ENCODE measurements at regions not wholly inside any gene's neighbourhood (a gene's known extent, or its start where the extent isn't known, plus 50 kb on each side); places are given as distances from the start of the nearest gene placed in this dataset.
A peak's percentile ranks its signal among the peaks of the same experiment; 100 is the strongest.
"Not testable (repeated sequence)": the region's sequence is repeated elsewhere in the genome, so short reads cannot be mapped to it uniquely, and the experiment has no call there.

DNA sequence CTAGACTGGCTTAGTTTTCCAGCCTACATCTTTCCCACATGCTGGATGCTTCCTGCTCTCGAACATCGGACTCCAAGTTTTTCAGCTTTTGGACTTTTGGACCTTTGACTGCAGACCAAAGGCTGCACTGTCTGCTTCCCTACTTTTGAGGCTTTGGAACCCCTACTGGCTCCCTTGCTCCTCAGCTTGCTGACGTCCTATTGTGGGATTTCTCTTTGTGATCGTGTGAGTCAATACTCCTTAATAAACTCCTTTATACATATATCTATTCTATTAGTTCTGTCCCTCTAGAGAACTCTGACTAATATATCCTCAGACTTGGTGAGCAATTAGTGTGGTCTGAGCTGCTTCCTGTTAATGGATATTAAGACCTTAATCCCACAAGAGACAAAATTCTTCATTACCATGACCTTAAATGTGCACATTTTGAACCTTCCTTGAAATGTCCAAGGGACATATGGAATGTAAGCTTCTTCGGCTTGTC is 752.9 kb downstream of the CDH18 start:
- FAIRE-seq (no peak), DNase-seq (ENCODE audit: insufficient read length, low spot score) (no peak)

DNA sequence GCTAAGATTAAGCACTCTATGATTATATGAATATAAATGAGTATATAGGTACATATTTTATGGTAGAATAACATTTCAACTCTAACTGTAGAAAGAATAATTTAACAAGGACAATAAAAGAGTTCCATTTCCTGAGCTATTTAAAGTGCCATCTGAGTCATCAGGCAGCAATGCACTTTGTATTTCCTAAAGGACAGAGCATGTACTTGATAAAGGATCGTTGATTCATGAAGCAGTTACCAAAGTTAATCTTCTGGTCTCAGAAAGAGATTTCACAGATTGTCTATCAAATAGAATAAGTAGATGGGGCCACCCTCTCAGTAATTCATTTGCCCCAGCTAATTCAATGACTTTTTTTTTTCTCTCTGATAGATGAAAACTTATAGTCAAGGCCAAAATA is 747.8 kb downstream of the CDH18 start:
- FAIRE-seq (no peak), DNase-seq (ENCODE audit: insufficient read length, low spot score) (peak; percentile 41)

DNA sequence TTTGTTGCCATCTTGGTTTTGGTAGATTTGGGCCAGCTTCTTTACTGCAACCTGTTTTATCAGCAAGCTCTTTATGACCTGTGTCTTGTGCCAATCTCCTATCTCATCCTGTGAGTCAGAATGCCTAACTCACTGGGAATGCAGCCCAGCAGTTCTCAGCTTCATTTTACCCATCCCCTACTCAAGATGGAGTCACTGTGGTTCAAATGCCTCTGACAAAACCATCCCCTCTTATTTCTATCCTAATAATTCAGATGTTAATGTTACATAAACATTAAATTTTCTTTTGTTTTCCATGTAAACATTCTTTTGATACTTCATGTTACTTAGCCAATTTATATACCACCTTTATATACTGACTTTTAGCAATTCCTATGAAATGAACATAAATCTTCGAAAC is 746.3 kb downstream of the CDH18 start:
- FAIRE-seq: no peak
- no peak for DNase-seq (ENCODE audit: insufficient read length, low spot score)

DNA sequence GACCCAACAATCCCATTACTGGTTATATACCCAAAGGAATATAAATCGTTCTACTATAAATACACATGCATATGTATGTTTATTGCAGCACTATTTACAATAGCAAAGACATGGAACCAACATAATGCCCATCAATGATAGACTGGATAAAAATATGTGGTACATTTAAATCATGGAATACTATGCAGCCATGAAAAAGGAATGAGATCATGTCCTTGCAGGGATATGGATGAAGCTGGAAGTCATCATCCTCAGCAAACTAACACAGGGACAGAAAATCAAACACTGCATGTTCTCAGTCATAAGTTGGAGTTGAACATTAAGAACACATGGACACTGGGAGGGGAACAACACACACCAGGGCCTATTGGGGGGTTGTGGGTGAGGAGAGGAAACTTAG is 741.8 kb downstream of the CDH18 start:
- DNase-seq (ENCODE audit: insufficient read length, low spot score); FAIRE-seq: not testable (repeated sequence)

DNA sequence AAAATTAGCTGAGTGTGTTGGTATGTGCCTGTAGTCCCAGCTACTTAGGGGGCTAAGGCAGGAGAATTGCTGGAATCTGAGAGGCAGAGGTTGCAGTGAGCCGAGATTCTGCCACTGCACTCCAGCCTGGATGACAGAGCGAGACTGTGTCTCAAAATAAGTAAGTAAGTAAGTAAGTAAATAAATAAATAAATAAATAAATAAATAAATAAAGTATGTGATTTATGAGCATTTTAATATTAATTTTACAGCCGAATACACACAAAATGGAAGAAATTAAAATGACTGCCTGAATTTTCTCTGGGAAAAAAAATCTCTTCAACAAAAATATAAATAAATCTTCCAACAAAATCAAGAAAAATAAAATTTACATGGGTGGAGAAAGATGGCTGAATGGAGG is 740.7 kb downstream of the CDH18 start:
- DNase-seq (ENCODE audit: insufficient read length, low spot score): no peak
- FAIRE-seq: no peak

DNA sequence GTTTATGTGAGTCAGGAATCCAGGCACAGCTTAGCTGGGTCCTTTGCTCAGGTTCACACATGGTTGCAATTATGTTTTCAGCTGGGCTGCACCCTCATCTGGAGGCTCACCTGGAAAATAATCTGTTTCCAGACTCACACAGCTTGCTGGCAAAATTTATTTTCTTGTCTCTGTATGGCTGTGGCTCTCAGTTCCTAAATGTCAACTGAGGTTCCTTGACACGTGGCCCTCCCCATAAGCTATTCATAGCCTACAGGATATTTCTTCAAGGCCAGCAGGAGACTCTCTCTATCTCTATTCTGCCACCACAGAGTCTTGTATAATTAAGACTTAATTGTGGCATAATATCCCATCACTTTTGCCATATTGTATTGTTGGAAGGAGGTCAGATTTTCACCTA is 732.0 kb downstream of the CDH18 start:
- FAIRE-seq (no peak), DNase-seq (ENCODE audit: insufficient read length, low spot score) (no peak)

DNA sequence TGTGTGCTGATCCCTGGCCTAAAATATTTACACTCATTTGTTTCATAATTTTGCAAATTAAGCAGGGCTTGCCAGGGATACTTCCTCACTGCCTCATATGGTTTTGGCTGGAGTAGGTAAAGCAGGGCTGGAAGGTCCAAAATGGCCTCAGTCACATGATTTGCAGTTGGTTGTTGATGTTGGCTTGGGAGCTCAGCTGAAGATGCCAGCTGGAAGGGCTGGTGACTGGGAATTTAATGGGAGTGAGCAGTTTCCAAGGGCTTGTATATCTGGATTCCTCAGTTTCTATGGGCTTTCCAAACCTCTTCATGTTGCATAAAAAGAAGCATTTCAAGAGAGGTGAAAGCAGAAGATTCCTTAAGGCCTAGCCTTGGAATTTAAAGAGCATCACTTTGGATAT is 729.3 kb downstream of the CDH18 start:
- DNase-seq (ENCODE audit: insufficient read length, low spot score) (no peak), FAIRE-seq (no peak)

DNA sequence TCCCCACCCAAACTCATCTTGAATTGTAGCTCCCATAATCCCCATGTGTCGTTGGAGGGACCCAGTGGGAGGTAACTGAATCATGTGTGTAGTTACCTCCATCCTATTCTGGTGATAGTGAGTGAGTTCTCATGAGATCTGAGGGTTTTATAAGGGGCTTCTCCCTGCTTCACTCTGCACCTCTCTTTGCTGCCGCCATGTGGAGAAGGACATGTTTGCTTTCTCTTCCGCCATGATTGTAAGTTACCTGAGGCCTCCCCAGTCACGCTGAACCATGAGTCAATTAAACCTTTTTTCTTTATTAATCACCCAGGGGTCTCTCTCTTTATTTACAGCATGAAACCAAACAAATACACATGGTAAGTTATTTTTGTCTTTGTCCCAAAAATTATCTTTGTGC is 726.1 kb downstream of the CDH18 start:
- no peak for FAIRE-seq
- DNase-seq (ENCODE audit: insufficient read length, low spot score): no peak

DNA sequence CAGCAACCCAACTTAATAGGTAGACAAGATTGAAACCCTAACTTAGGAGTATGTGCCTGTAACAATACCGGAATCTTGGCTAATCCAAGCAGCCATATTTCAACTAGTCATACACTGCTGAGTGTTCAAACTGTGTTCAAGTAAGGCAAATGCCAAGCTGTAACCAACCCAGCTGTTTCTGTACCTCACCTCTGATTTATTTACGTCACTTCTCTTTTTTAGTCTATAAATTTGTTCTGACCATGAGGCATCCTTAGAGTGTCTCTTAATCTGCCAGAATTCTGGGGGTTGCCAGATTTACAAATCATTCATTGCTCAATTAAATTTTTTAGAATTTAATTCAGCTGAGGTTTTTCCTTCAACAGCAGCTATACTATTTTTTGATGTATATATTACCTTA is 723.2 kb downstream of the CDH18 start:
- no peak for DNase-seq (ENCODE audit: insufficient read length, low spot score)
- FAIRE-seq: peak; percentile 73

DNA sequence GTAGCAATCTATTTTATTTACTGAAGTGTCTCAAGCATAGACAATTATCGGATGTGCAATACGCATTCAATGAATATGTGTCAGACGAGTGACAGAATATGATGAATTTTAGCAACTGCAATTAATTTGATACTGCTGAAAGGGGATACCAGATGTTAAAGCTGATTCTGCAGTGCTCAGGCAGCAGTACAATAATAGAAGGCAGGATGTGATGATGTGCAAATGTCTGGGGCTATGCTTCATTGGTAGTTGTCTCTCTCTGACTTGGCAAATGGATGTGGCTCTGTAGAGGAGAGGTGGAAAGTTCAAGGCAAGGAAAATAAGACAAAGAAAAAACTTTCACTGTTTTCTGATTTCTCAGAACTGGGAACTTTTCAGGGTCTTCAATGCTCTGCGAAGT is 721.2 kb downstream of the CDH18 start:
- no peak for FAIRE-seq
- no peak for DNase-seq (ENCODE audit: insufficient read length, low spot score)

DNA sequence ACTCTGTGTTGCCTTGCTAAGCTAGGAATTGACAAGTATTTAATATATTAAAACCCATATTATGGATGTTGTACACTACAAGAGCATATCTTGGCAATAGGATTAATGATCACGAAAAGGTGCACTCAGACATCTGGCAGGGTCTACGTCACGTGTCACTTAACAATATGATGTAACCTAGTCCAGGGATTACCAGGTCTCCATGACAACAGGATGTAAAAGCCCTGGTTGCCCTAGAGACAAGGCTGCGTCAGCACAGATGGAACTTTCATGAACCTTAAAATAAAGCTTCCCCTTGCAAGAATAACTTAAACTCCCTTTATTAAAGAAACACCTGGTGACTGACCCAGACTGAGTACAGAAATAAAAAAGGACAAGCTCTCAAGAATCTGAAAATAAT is 717.8 kb downstream of the CDH18 start:
- no peak for FAIRE-seq
- DNase-seq (ENCODE audit: insufficient read length, low spot score): no peak

DNA sequence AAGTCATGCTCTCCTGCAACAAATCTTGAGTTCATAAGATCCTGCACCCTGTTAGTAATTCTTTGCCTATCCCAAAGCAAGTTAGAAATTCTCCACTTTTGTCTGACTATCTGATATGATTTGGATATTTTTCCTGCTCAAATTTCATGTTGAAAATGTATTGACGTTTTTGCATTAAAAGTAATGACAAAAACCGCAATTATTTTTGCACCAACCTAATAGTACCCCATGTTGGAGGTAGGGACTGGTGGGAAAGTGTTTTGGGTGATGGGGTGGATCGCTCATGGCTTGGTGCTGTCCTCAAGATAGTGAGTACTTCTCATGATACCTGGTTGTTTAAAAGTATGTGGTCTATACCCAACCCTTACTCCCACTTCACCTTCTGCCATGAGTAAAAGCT is 713.4 kb downstream of the CDH18 start:
- DNase-seq (ENCODE audit: insufficient read length, low spot score) (no peak), FAIRE-seq (no peak)

DNA sequence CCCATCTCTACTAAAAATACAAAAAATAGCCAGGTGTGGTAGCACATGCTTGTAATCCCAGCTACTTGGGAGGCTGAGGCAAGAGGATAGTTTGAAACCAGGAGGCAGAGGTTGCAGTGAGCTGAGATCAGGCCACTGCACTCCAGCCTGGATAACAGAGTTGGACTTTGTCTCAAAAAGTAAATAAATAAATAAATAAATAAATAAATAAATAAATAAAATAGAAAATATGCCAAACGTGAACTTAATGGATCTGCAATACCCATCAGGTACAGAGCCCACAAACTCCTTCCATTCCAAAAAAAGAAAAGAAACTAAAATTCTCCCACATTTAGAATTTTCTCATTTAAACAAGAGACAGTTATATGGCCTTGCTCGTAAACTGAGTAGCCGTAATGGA is 702.7 kb downstream of the CDH18 start:
- DNase-seq (ENCODE audit: insufficient read length, low spot score) (no peak), FAIRE-seq (no peak)

DNA sequence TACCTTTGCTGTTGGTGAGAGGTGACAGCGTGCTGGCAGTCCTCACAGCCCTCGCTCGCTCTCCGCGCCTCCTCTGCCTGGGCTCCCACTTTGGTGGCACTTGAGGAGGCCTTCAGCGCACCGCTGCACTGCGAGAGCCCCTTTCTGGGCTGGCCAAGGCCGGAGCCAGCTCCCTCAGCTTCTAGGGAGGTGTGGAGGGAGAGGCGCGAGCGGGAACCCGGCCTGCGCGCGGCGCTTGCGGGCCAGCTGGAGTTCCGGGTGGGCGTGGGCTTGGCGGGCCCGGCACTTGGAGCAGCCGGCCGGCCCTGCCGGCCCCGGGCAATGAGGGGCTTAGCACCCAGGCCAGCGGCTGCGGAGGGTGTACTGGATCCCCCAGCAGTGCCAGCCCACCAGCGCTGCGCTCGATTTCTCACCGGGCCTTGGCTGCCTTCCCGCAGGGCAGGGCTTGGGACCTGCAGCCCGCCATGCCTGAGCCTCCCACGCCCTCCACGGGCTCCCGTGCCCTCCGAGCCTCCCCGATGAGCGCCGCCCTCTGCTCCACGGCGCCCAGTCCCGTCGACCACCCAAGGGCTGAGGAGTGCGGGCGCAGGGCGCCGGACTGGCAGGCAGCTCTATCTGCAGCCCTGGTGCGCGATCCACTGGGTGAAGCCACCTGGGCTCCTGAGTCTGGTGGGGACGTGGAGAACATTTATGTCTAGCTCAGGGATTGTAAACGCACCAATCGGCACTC is 700.3 kb downstream of the CDH18 start:
- not testable (repeated sequence) for FAIRE-seq

DNA sequence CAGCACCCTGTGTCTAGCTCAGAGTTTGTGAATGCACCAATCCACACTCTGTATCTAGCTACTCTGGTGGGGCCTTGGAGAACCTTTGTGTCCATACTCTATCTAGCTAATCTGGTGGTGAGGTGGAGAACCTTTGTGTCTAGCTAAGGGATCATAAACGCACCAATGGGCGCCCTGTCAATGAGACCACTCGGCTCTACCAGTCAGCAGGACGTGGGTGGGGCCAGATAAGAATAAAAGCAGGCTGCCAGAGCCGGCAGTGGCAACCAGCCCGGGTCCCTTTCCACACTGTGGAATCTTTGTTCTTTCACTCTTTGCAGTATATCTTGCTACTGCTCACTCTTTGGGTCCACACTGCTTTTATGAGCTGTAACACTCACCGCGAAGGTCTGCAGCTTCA is 699.7 kb downstream of the CDH18 start:
- not testable (repeated sequence) for DNase-seq (ENCODE audit: insufficient read length, low spot score); FAIRE-seq

More for the DNA sequence above, 700.3 kb downstream of the CDH18 start:
- DNase-seq (ENCODE audit: insufficient read length, low spot score): not testable (repeated sequence)

DNA sequence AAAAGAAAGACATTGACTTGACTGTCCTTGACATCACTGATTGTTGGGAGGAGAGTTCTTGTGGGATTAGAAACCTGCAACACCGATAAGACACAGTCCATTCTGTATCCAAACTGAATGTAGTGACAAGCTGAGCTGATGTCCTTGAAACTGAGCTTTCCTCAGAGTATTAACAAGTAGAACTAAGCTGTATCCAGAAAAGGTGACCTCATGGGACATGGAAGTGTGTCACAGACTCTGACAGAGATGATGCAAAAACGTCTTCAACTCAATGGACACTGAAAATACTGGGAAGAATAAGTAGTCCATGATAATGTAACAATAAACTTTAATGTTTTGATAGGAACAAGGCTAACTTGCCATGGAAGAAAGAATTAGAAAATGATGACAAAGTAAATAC is 690.1 kb downstream of the CDH18 start:
- FAIRE-seq: peak; percentile 69
- no peak for DNase-seq (ENCODE audit: insufficient read length, low spot score)

DNA sequence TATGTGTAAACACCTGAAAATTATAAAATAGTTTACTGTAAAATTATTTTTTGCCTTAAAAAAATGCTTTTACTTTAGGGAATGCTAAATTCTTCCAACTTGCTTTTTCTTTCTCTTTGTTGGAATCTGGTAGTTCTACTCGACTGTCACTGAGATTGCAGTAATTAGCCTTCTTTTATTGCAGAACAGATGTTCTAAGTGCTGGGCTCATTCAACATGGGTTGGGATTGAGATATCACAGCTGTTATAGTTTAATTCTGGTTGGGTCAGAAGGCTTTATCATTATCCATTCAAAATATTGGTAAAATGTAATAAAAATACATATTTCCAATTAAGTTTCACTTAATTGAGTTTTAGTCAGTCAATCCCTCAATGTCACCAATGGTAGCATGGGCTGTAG is 686.7 kb downstream of the CDH18 start:
- no peak for DNase-seq (ENCODE audit: insufficient read length, low spot score)
- no peak for FAIRE-seq

DNA sequence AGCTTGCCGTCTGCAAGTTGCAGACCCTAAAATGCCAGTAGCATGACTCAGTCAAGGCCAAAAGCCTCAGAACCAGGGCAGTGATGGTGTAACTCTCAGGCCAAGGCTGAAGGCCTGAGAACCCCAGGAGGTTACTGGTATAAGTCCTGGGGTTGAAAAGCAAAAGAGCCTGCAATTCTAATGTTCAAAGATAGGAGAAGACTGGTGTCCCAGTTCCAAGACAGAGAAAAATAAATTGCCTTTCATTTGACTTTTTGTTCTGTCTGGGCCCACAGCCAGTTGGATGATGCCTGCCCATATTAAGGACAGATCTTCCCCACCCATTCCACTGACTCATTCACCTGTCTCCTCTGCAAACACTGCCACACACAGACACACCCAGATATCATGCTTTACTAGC is 673.2 kb downstream of the CDH18 start:
- FAIRE-seq (peak; percentile 65), DNase-seq (ENCODE audit: insufficient read length, low spot score) (peak; percentile 53)

DNA sequence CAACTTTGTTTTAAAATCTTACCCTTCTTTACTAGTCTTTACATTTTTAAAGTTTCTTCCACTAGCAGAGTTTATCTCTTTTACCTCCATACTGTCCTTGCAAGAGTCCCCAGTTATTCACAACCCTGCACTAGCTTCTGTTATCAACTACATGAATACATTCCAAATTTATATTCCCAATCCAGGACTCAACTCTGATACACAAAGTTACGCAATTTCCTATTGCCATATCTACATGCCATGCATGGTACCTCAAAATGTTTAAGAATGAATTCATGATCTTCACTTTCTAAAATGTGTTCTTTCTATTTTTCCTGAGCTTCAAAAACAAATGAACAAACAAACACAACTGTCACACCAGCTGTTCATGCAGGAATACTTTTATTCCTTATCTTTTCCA is 668.7 kb downstream of the CDH18 start:
- no peak for DNase-seq (ENCODE audit: insufficient read length, low spot score)
- no peak for FAIRE-seq

DNA sequence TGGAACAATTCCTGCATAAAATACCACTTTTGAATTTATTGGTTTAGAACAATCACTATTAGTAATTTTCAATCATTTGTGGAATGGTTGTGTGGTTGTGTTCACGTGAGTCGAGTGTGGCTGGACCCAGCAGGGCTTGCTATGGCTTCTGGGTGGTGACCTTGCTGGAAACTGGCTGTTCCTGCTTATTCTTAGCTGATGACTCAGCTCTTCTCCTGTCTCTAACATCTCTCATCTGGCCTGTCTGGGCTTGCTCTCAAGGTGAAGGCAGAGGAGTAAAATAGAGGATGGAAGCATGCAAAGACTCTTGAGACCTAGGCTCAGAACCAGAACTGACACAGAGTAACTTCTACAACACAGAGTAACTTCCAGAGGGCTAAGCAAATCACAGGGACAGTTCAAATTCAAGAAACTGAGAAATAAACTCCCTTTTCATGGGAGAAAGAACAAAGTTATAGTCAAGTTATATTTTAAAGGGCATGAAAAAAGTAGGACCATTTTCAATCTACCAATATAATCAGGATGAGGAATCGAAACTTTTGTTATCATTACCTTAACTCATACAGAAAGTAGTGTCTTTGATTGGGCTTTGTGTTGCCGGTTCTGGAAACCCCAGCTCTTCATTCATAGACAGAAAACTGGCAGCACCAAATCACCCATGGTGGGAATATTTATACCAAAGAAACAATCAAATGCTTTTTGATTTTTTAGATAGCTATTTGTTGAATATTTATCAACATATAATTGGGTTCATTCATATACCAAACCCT is 665.1 kb downstream of the CDH18 start:
- FAIRE-seq (peak; percentile 94), DNase-seq (ENCODE audit: insufficient read length, low spot score) (peak; percentile 74)

DNA sequence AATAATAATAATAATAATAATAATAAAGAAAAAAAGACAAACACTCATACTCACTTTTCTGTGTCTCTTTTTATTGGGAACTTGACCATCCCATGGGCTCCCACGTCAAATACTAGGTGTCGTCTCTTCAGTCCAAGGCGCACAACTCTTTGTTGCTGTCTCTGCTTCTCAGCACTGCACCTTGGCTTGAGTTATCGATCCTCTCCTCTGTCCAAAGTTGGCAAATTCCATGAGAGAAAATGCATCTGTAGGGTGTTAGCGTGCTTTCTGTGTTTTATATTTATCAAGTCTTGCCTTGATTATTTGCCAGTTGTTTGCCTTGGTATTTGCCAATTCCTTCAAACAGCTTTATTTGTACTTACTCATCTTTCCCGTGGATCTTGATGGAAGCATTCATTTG is 653.7 kb downstream of the CDH18 start:
- FAIRE-seq (peak; percentile 23), DNase-seq (ENCODE audit: insufficient read length, low spot score) (no peak)

DNA sequence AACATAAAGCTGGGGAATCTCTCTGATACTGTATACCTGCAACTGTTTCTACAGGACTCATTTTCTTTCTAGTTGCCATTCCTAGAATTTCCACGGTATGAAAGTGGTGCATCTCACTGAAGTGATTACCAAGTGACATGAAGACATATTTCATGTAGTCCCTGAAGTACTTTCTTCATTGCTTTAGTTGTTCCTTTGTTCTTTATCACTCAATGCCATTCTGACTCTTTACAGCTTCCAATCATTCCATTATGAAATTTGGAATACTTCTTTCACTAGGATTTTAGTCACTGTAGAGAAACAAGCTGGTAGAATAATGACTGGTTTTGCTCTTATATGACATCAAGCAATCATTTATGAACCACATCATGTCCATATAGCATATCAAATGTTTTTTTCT is 645.1 kb downstream of the CDH18 start:
- FAIRE-seq: no peak
- DNase-seq (ENCODE audit: insufficient read length, low spot score): no peak

Data from HTR-8/SVneo (cell line).